GM23248 (cell line): ENCODE measurements at regions not wholly inside any gene's neighbourhood (a gene's known extent, or its start where the extent isn't known, plus 50 kb on each side); places are given as distances from the start of the nearest gene placed in this dataset.

ENCODE experiments used
- EZH2 ChIP-seq: fragments of 200-600 bp; sonication (generic); IDR thresholded peaks from 2 replicates; pipeline ENCODE4 v1.6.1; 2018; ENCODE audit warnings: antibody characterized with exemption, mild to moderate bottlenecking; ENCODE audit not compliant: insufficient read depth, poor library complexity, severe bottlenecking
- EZH2phosphoT487 ChIP-seq: fragments of 200-600 bp; sonication (generic); IDR thresholded peaks from 2 replicates; pipeline ENCODE4 v1.6.1; 2018; ENCODE audit warnings: antibody characterized with exemption, moderate library complexity, mild to moderate bottlenecking, low read depth; ENCODE audit not compliant: insufficient read depth

DNA sequence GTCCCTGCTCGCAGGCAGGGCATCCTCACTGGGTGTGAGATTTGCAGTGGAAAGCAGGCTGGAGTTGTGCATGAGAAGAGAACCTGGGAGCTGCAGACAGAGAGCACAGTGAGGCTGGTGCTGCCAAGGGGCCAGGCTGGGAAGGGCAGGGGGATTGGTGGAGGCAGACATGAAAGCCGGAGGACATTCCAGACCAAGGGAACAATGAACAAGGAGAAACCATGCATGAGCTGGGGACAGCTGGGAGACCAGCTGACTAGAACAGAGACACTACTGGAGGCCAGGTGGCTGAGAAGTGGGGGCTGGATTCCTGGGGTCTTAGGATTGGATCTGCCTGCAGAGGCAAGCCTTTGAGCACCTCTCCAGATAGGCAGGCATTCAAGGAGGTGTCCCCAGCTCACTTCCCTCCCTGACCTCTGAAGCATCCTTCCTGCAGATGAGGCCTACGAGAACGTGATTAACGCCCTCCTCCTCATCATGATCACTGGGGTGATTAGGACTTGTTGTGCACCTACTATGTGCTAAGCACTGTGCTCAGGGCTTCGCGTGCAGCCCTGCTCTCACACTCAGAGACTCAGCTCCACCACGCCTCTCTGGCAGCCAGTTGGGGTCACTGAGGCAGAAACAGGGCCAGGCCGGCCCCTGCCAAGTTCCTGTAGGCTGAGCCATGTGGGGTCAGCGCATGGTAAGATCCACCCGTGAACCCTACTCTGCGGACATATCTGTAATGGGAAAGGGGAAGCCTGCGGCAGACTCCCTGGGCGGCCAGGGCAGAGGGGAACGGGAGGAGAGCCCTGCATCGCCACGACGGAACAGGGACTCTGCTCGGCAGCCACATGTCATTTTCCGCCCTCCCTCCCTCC lies 74.8 kb upstream of the SLC66A3 start:
- TF ChIP-seq EZH2phosphoT487 (no peak), EZH2 (no peak)
